ENCODE measurements at regions not wholly inside any gene's neighbourhood (a gene's known extent, or its start where the extent isn't known, plus 50 kb on each side); places are given as distances from the start of the nearest gene placed in this dataset.
A peak's percentile ranks its signal among the peaks of the same experiment; 100 is the strongest.

GRCh38 chr7:18202315-18203045 is 174.8 kb upstream of the PRPS1L1 start:
- no peak for DNase-seq

- no peak for DNase-seq
These were observed 178.7 kb upstream of the PRPS1L1 start for GRCh38 chr7:18206331-18206730.

GRCh38 chr7:18208921-18209320 is 181.3 kb upstream of the PRPS1L1 start:
- no peak for DNase-seq

GRCh38 chr7:18210377-18210776 is 182.7 kb upstream of the PRPS1L1 start:
- DNase-seq: no peak

- no peak for DNase-seq
These were observed 183.1 kb upstream of the PRPS1L1 start for GRCh38 chr7:18210788-18211187.

GRCh38 chr7:18212308-18212707 is 184.7 kb upstream of the PRPS1L1 start:
- DNase-seq: no peak

- DNase-seq: peak in 1 of 2 experiments; percentile 74
These were observed 185.1 kb upstream of the PRPS1L1 start for GRCh38 chr7:18212758-18213157.

GRCh38 chr7:18213652-18214051 is 186.0 kb upstream of the PRPS1L1 start:
- no peak for DNase-seq

- DNase-seq: no peak
These were observed 188.6 kb upstream of the PRPS1L1 start for GRCh38 chr7:18216270-18216669.

- no peak for DNase-seq
These were observed 194.0 kb upstream of the PRPS1L1 start for GRCh38 chr7:18221377-18222293.

GRCh38 chr7:18222636-18223035 is 195.0 kb upstream of the PRPS1L1 start:
- no peak for DNase-seq

GRCh38 chr7:18224138-18224537 is 196.5 kb upstream of the PRPS1L1 start:
- DNase-seq: no peak

- no peak for DNase-seq
These were observed 197.4 kb upstream of the PRPS1L1 start for GRCh38 chr7:18225067-18225466.

GRCh38 chr7:18226598-18226997 is 199.0 kb upstream of the PRPS1L1 start:
- no peak for DNase-seq

- DNase-seq: no peak
These were observed 201.0 kb upstream of the PRPS1L1 start for GRCh38 chr7:18228686-18229085.

- no peak for DNase-seq
These were observed 202.6 kb upstream of the PRPS1L1 start for GRCh38 chr7:18230271-18230670.

- no peak for DNase-seq
These were observed 204.2 kb upstream of the PRPS1L1 start for GRCh38 chr7:18231854-18232253.

- no peak for DNase-seq
These were observed 206.9 kb upstream of the PRPS1L1 start for GRCh38 chr7:18234519-18234918.

- DNase-seq: no peak
These were observed 208.2 kb upstream of the PRPS1L1 start for GRCh38 chr7:18235819-18236218.

- no peak for DNase-seq
These were observed 211.6 kb upstream of the PRPS1L1 start for GRCh38 chr7:18239212-18239611.

GRCh38 chr7:18241543-18242231 is 214.0 kb upstream of the PRPS1L1 start:
- DNase-seq: no peak

GRCh38 chr7:18243731-18244130 is 216.1 kb upstream of the PRPS1L1 start:
- no peak for DNase-seq

- no peak for DNase-seq
These were observed 222.5 kb upstream of the PRPS1L1 start for GRCh38 chr7:18250133-18250532.

- no peak for DNase-seq
These were observed 230.1 kb upstream of the PRPS1L1 start for GRCh38 chr7:18257711-18258110.

Data from NCI-H2081 (cell line).